ENCODE measurements at regions not wholly inside any gene's neighbourhood (a gene's known extent, or its start where the extent isn't known, plus 50 kb on each side); places are given as distances from the start of the nearest gene placed in this dataset.

GRCh38 chr19:28309070-28309469, 903.9 kb downstream of the UQCRFS1 start:
- no peak for DNase-seq (ENCODE audit: low spot score)
- Histone ChIP-seq H3K4me3 (no peak overlapping the region), H3K27ac (no peak overlapping the region)
- TF ChIP-seq CTCF (IDR thresholded peaks at IDR 0.05), result no peak

DNA sequence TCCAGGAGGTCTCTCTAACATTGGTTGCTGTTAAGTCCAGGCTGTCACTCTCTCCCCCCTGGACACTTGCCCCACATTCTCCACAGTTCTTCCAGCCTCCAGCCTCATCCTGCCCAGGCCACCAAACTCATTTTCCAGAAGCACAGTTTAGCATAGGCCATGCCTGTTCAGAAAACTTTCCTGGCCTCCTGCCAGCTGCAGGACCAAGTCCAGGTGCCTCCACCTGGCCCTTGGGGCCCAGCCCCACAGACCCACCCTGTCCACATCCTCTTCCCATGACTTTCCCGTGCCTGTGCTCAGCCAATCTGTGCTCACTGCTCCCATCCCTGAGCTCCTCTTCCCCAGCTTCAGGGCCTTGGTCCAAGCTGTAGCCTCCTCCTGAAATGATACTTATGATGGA, 905.0 kb downstream of the UQCRFS1 start:
- H3K27ac ChIP-seq, result no peak overlapping the region
- no peak for TF ChIP-seq CTCF (IDR thresholded peaks at IDR 0.05)
- H3K4me3 ChIP-seq, result no peak overlapping the region
- no peak for DNase-seq (ENCODE audit: low spot score)

GRCh38 chr19:28307487-28307886, 905.5 kb downstream of the UQCRFS1 start:
- Histone ChIP-seq H3K4me3 (no peak overlapping the region), H3K27ac (no peak overlapping the region)
- no peak for TF ChIP-seq CTCF (IDR thresholded peaks at IDR 0.05)
- no peak for DNase-seq (ENCODE audit: low spot score)

GRCh38 chr19:28305513-28305912, 907.4 kb downstream of the UQCRFS1 start:
- no peak for TF ChIP-seq CTCF (IDR thresholded peaks at IDR 0.05)
- no peak overlapping the region for H3K27ac ChIP-seq
- H3K4me3 ChIP-seq, result no peak overlapping the region
- DNase-seq (ENCODE audit: low spot score), result no peak

GRCh38 chr19:28303502-28303901, 909.4 kb downstream of the UQCRFS1 start:
- H3K4me3 ChIP-seq, result no peak overlapping the region
- no peak for DNase-seq (ENCODE audit: low spot score)
- TF ChIP-seq CTCF (IDR thresholded peaks at IDR 0.05), result no peak
- H3K27ac ChIP-seq, result no peak overlapping the region

GRCh38 chr19:28301961-28302360, 911.0 kb downstream of the UQCRFS1 start:
- TF ChIP-seq CTCF (IDR thresholded peaks at IDR 0.05), result no peak
- Histone ChIP-seq H3K27ac (no peak overlapping the region), H3K4me3 (no peak overlapping the region)
- no peak for DNase-seq (ENCODE audit: low spot score)

DNA sequence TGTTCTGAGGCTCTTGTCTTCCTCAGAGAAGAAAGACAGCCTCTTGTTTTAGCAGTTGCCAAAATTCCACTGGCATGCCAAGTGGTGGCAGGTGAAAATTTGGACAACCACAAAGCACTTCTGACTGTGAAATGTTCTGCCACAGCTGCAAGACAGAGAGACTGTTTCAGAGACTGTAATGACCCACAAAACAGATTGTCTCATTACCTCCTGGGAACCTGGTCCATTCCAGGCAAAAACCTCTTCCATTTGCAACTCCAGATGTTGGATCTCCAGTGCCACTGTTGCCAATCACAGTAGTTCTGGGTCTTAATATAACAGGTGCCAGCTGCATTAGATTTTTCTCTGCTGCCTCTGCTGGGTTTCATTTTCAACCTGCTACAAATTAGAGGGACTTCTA, 911.5 kb downstream of the UQCRFS1 start:
- TF ChIP-seq CTCF (IDR thresholded peaks at IDR 0.05), result no peak
- no peak for DNase-seq (ENCODE audit: low spot score)
- Histone ChIP-seq H3K4me3 (no peak overlapping the region), H3K27ac (no peak overlapping the region)

Data from coronary artery (tissue), 2 donors.